GM13976 (cell line): ENCODE measurements at regions not wholly inside any gene's neighbourhood (a gene's known extent, or its start where the extent isn't known, plus 50 kb on each side); places are given as distances from the start of the nearest gene placed in this dataset.

Source experiments
- DNase-seq: peaks from one replicate; pipeline ENCODE4 v3.0.0; 2012; ENCODE audit warnings: low spot score
- in situ Hi-C: fragments of 300-500 bp; cut with MboI; formaldehyde crosslinking; loops from one replicate; pipeline ENCODE4 v1.12.0; 2022; ENCODE audit warnings: low sequenced_read_pairs, mixed read lengths, inconsistent platforms; ENCODE audit not compliant: unreplicated experiment
- TF ChIP-seq, protein P1 (sequence below): IDR thresholded peaks from 2 replicates; pipeline ENCODE4 v1.5.1; 2012; ENCODE audit warnings: borderline replicate concordance, mild to moderate bottlenecking; ENCODE audit not compliant: insufficient read depth; ENCODE audit errors: extremely low read depth, missing control alignments, control extremely low read depth

DNA sequence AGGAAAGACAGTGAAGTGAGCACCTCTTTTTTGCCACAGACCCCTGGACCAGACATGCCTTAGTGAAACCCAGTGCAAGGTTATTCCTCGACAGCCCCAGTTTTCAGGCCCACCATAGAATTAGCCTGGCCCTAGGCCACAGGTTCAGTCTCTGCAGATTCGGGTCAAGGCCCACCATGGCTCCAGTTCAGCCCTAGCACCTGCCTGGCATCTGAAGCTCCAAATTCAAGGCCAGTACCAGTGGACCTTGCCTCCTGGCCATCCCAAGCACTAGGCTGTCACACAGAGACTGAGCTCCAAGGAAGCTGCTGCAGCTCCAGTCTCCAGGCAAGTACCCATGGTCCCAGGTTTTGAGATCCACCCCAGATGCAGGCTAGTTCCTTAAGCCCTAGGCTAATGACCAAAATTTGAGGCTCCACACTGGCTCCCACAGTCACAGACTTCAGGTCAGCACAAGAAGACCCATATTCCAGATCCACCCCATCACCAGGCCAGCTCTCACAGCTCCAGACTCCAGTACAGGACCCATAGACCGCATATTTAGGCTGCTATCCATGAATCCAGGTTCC, 877.5 kb upstream of the ADGRB3 start:
- in situ Hi-C loops, result no loop called here
- DNase-seq, result no peak
- TF ChIP-seq, protein P1, sequence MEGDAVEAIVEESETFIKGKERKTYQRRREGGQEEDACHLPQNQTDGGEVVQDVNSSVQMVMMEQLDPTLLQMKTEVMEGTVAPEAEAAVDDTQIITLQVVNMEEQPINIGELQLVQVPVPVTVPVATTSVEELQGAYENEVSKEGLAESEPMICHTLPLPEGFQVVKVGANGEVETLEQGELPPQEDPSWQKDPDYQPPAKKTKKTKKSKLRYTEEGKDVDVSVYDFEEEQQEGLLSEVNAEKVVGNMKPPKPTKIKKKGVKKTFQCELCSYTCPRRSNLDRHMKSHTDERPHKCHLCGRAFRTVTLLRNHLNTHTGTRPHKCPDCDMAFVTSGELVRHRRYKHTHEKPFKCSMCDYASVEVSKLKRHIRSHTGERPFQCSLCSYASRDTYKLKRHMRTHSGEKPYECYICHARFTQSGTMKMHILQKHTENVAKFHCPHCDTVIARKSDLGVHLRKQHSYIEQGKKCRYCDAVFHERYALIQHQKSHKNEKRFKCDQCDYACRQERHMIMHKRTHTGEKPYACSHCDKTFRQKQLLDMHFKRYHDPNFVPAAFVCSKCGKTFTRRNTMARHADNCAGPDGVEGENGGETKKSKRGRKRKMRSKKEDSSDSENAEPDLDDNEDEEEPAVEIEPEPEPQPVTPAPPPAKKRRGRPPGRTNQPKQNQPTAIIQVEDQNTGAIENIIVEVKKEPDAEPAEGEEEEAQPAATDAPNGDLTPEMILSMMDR, result no peak

DNA sequence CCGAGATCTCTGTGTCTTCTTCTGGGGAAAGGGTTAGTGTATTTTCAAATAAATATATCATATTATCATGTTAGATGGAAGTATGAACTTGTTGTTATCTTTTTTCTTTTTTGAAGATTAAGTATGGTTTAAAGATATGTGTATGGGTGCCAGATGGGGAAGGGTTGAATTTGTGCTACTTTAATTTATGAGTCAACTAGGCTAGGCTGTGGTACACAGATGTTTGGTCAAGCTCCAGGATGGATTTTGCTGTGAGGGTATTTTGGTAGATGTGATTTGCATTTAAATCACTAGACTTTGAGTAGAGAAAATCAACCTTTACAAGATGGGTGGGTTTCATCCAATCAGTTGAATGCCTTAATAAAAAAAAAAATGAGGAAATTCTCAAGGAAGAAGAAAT, 886.6 kb upstream of the ADGRB3 start:
- TF ChIP-seq, protein P1, result no peak
- DNase-seq, result no peak
- in situ Hi-C loops, result no loop called here

DNA sequence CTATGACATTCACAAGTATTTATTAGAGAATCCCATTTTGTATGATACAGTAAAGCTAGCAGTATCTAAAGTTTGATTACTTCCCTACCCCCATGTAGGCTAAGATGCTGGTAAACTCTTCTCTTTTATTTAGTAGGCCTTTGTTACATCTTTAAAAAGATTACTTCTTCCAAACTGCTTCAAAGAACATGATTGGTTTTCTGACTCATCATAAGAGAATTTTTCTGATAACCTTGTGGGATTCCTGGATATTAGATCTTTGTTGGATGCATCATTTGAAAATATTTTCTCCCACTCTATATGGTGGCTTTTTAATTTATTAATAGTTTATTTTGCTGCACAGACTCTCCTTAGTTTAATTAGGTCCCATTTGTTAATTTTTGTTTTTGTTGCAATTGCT, 898.3 kb upstream of the ADGRB3 start:
- DNase-seq, result no peak
- in situ Hi-C loops, result no loop called here
- TF ChIP-seq, protein P1, result no peak

DNA sequence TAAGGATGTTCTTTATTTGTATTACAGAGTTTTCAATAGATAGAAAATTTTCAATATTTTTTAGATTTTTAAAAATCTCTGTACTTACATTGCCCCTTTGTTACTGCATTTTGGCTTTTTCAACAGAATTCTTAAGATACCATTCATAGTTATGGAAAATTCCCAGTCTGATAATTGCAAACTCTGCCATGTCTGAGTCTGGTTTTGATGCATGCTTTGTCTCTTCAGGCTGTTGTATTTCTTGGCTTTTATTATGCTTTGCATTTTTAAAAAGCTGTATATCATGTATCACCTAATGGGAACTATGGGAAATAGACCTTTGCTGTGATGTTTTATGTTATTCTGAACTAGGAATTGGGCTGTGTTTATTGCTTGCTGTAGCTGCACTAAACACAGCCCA, 898.9 kb upstream of the ADGRB3 start:
- TF ChIP-seq, protein P1, result no peak
- no peak for DNase-seq
- in situ Hi-C loops, result no loop called here

DNA sequence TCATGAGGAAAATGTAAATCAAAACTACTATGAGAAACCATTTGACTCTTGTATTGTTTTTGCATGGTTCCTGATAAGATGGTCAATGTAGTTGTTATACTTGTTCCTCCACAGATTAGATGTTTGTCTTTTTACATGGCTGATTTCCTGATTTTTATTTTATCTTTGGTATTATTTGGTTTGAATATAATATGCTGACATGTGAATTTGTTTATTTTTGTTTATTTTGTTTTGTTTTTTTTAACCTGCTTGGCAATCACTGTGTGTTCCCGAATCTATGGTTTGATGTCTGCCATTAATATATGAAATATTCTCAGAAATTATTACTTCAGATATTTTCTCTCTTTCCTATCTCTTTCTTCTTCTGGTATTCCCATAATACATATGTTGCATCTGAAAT, 899.5 kb upstream of the ADGRB3 start:
- TF ChIP-seq, protein P1, result no peak
- no peak for DNase-seq
- in situ Hi-C loops, result no loop called here

DNA sequence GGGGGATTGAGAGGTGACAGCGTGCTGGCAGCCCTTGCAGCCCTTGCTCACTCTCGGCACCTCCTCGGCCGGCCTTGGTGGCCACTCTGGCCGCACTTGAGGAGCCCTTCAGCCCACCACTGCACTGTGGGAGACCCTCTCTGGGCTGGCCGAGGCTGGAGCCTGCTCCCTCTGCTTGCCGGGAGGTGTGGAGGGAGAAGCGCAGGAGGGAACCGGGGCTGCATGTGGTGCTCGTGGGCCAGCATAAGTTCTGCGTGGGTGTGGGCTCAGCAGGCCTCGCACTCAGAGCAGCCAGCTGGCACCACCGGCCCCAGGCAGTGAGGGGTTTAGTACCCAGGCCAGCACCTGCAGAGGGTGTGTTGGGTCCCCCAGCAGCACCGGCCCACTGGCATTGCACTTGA, 912.2 kb upstream of the ADGRB3 start:
- in situ Hi-C loops, result no loop called here
- DNase-seq, result no peak
- TF ChIP-seq, protein P1, result no peak

DNA sequence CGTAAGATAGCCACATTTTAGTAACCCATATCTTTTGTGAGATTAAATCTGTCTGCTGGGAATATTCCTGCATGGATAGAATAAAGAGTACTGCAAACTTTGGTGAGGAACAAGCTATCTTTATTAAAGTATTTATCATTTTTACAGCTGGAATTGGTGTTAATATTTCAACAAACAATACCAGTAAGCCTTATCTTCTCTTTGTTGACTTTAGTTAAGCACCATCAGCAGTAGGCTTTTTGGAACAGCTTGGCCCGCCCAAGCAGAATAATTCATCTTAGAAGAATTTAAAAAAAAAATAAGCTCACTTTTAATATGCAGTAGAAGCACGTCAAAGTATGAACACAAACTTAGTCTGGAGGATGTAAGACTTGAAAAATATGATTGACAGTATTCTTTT, 917.8 kb upstream of the ADGRB3 start:
- DNase-seq, result no peak

More for the DNA sequence above, 917.8 kb upstream of the ADGRB3 start:
- TF ChIP-seq, protein P1, result no peak
- in situ Hi-C loops, result no loop called here
